Ascending aorta (tissue), 2 donors: ENCODE measurements at regions not wholly inside any gene's neighbourhood (a gene's known extent, or its start where the extent isn't known, plus 50 kb on each side); places are given as distances from the start of the nearest gene placed in this dataset.

Experiments used
- DNase-seq, 2 donors: peaks; one replicate each; pipeline ENCODE4 v3.0.0-alpha.2; 2019; ENCODE audit warnings: low spot score in 2 of 2
- H3K27ac ChIP-seq, 2 donors: fragments of 200-600 bp; sonication (generic); one replicate each; pipeline ENCODE4 v1.5.1; 2016 to 2017; ENCODE audit warnings: mild to moderate bottlenecking in 1 of 2
- H3K27me3 ChIP-seq: fragments of 200-600 bp; sonication (generic); one replicate; pipeline ENCODE4 v1.5.1; 2017
- H3K36me3 ChIP-seq, 2 donors: fragments of 200-600 bp; sonication (generic); one replicate each; pipeline ENCODE4 v1.5.1; 2016
- H3K4me1 ChIP-seq, 2 donors: fragments of 200-600 bp; sonication (generic); one replicate each; pipeline ENCODE4 v1.5.1; 2016 to 2017; ENCODE audit warnings: mild to moderate bottlenecking in 1 of 2
- H3K4me3 ChIP-seq, 2 donors: fragments of 200-600 bp; sonication (generic); one replicate each; pipeline ENCODE4 v1.5.1; 2016 to 2017; ENCODE audit warnings: mild to moderate bottlenecking in 1 of 2
- H3K9me3 ChIP-seq, 2 donors: fragments of 200-600 bp; sonication (generic); one replicate each; pipeline ENCODE4 v1.5.1; 2016
- CTCF ChIP-seq, 3 experiments: fragments of 200-600 bp in 2 of 3; fragments of 450-650 bp in 1 of 3; sonication (generic) in 2 of 3; IDR thresholded peaks; one replicate each; pipeline ENCODE4 v1.5.1; 2016 to 2019; ENCODE audit warnings: antibody characterized with exemption in 3 of 3, mild to moderate bottlenecking in 1 of 3, moderate library complexity in 1 of 3
- intact Hi-C: fragments of 100-400 bp; cut with DNase I; formaldehyde crosslinking; loops from one replicate; pipeline ENCODE4 v1.15.1; 2023

GRCh38 chr9:38211002-38211401, 142.0 kb upstream of the SHB start:
- Histone ChIP-seq H3K27me3 (no peaks in the 10 kb centered on the region), H3K36me3 (no peaks in the 10 kb centered on the region), H3K4me3 (no peak overlapping the region), H3K4me1 (no peaks in the 10 kb centered on the region), H3K27ac (no peak overlapping the region), H3K9me3 (peaks cover 0 to 4% of the 10 kb centered on the region in 2 donors)
- intact Hi-C loops, result loop anchor here (10.0 kb wide), 1 partner anchor 224 kb away; no protein-coding TSS in a partner anchor
- no peak for DNase-seq
- TF ChIP-seq CTCF (IDR thresholded peaks at IDR 0.05), result no peak

- H3K4me1 ChIP-seq, result no peaks in the 10 kb centered on the region
- intact Hi-C loops, result no loop called here
- no peak overlapping the region for H3K4me3 ChIP-seq
- H3K36me3 ChIP-seq, result no peaks in the 10 kb centered on the region
- no peak overlapping the region for H3K27ac ChIP-seq
- no peak for TF ChIP-seq CTCF (IDR thresholded peaks at IDR 0.05)
- H3K9me3 ChIP-seq, result peaks cover 0 to 4% of the 10 kb centered on the region in 2 donors
- DNase-seq, result no peak
- H3K27me3 ChIP-seq, result no peaks in the 10 kb centered on the region
Measured at GRCh38 chr9:38208206-38208901, 139.3 kb upstream of the SHB start.

GRCh38 chr9:38207247-38207778, 138.3 kb upstream of the SHB start:
- peaks cover 0 to 4% of the 10 kb centered on the region in 2 donors for H3K9me3 ChIP-seq
- no peak overlapping the region for H3K27ac ChIP-seq
- intact Hi-C loops, result no loop called here
- H3K4me1 ChIP-seq, result no peaks in the 10 kb centered on the region
- no peak for DNase-seq
- no peaks in the 10 kb centered on the region for H3K36me3 ChIP-seq
- H3K27me3 ChIP-seq, result no peaks in the 10 kb centered on the region
- no peak for TF ChIP-seq CTCF (IDR thresholded peaks at IDR 0.05)
- no peak overlapping the region for H3K4me3 ChIP-seq

GRCh38 chr9:38205279-38205678, 136.3 kb upstream of the SHB start:
- no peaks in the 10 kb centered on the region for H3K27me3 ChIP-seq
- DNase-seq, result no peak
- H3K9me3 ChIP-seq, result peaks cover 0 to 4% of the 10 kb centered on the region in 2 donors
- H3K4me1 ChIP-seq, result no peaks in the 10 kb centered on the region
- H3K36me3 ChIP-seq, result no peaks in the 10 kb centered on the region
- no peak overlapping the region for H3K4me3 ChIP-seq
- no peak for TF ChIP-seq CTCF (IDR thresholded peaks at IDR 0.05)
- no peak overlapping the region for H3K27ac ChIP-seq
- intact Hi-C loops, result no loop called here

- no peak overlapping the region for H3K4me3 ChIP-seq
- no peak for TF ChIP-seq CTCF (IDR thresholded peaks at IDR 0.05)
- H3K36me3 ChIP-seq, result no peaks in the 10 kb centered on the region
Measured at GRCh38 chr9:38202336-38202938, 133.4 kb upstream of the SHB start.

More at GRCh38 chr9:38202336-38202938, 133.4 kb upstream of the SHB start:
- Histone ChIP-seq H3K27ac (no peak overlapping the region), H3K27me3 (no peaks in the 10 kb centered on the region), H3K4me1 (no peaks in the 10 kb centered on the region), H3K9me3 (peaks cover 0 to 4% of the 10 kb centered on the region in 2 donors)
- intact Hi-C loops, result no loop called here
- DNase-seq, result no peak
